GM19438 (cell line): ENCODE measurements at regions not wholly inside any gene's neighbourhood (a gene's known extent, or its start where the extent isn't known, plus 50 kb on each side); places are given as distances from the start of the nearest gene placed in this dataset.

Experiments
- ATAC-seq: cut with Tn5 transposase; IDR thresholded peaks from one replicate; pipeline ENCODE4 v1.9.1; 2021; ENCODE audit warnings: low read depth; ENCODE audit not compliant: unreplicated experiment

DNA sequence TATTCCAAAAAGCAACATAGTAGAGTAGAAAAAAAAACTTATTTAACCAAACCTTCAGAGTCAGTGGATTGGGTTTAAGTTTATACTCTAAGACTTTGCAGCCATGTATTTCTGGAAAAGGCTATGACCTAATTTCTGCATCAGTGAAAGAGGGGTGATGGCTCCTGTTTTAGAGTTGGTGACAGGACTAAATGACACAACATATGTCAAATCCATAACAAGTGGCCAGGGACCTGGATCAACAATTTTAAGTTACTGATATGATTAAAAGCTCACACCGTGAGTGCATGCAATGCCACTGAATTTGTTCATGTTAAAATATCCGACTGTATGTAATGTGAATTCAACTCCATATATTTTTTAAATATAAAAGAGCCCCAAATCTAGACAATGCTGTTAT lies 390.6 kb downstream of the TNS3 start:
- ATAC-seq, result no peak

DNA sequence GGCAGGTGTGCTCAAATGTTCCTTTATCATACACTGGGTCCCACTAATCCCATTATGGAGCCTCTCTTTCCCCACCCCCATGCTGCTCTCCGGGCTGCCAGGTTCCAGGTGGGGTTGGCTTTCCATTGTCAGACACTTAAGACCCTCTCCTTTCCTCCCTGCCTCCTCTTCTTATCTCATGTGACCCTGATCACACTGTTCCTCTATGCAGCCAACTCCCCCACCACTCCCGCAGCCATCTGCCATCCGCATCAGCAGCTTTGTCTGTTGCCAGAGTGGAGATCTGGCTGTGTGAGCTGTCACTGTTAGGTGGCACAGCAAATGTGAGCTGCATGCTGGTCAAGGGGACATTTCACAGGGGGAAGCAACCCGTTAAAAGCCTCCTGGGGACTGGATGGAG lies 391.4 kb downstream of the TNS3 start:
- ATAC-seq, result no peak

DNA sequence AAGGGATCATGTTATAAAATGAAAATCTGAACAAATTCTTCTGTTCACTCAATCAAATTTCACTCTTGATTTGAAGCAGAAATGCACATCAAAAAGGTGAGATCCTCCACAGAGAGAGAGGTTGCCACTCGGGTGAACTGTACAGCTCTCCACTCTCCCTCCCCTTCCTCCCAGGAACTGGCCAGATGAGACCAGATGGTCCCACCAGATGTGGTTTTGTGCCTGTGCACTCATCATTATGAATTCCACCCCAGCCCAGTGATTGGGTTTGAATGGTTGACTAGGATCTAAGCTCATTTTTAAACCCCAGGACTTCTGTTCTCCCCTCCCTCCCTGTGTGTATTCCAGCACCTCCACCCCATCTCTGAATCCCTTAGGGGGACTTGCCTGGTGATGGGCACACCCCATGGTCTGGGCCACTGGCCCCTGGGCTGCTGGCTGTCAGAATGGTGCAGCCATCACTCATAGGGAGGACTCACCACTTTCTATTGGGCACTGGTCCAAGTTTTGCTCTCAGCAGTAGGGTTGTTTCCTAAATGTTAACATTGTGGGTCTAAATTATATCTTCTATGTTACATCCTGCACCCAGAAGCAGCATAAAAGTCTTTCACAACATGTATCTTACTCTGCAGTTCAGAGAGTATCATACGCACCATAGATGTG lies 393.1 kb downstream of the TNS3 start:
- no peak for ATAC-seq

DNA sequence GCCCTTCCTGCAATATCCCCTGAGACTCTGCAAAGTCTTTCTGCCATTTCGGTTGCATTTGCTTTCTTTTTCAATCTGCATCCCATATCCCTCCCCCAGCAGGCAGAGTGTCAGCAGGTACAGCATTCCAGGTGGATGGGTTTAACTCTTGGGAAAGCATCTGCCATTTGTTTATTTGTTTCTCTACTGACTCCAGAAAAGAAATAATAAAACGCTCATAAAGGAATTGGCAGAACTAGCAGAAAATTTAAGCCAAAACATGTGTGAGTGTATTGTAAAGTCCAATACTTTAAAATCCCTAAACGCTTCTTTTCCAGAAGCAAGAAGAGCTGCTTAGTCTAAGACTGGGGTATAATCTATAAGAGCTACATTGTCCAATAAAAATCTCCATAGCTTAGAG lies 393.8 kb downstream of the TNS3 start:
- ATAC-seq, result no peak

DNA sequence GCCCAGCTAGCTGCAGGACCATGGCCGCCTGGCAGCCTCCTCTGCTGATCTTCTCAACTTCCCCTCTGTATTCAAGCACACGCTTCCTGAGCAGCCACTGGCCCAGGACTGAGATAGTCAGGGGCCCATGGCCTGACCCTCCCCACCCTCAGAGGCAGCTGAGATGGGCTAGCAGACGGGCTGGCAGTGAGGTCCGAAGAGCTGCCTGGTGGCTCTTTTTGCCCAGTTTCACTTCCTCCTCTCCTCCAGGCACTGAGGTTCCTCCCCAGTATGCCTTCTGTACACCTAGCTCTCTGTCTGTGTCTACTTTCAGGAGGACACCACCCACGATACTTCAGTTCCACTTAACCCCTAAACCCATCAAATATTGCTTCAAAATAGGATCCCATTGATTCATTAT lies 395.6 kb downstream of the TNS3 start:
- peak; percentile 89 for ATAC-seq

DNA sequence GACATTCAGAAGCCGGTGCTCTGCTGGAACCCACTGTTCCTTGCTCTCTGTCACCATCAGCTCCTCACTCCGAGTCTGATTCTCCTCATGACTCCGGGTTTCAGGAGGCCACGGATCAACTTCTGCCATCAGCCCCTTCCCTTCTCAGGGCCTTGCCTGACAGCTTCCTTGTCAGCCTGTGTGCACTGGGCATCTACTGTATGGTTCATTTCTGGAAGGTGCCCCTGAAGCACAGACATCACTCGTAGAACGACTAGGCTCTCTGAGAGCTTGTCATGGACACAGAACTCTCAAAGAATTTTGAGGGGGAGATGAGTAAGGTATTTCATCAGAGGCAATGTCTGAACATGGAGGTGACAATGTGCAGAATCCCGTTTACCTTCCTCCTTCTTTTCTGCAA lies 396.1 kb downstream of the TNS3 start:
- ATAC-seq, result peak; percentile 1

DNA sequence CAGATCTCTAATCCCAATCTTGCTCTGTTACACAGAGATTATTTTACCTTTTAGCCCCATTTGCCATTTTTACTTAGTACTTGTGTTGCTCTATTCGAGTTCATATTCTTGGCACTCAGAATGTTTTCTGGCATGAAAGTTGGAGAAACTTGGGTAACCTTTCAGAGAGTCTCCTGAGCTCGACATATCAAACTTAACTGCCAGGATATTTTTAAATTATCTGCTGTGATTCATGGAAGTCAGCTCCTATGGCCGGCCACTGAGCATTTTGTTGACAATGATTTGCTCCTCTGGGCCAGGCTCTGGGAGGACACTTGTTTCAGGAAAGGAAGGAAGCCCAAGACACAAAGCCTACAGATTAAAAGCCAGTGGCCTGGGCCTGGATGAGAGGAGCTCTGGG lies 396.7 kb downstream of the TNS3 start:
- ATAC-seq, result no peak

DNA sequence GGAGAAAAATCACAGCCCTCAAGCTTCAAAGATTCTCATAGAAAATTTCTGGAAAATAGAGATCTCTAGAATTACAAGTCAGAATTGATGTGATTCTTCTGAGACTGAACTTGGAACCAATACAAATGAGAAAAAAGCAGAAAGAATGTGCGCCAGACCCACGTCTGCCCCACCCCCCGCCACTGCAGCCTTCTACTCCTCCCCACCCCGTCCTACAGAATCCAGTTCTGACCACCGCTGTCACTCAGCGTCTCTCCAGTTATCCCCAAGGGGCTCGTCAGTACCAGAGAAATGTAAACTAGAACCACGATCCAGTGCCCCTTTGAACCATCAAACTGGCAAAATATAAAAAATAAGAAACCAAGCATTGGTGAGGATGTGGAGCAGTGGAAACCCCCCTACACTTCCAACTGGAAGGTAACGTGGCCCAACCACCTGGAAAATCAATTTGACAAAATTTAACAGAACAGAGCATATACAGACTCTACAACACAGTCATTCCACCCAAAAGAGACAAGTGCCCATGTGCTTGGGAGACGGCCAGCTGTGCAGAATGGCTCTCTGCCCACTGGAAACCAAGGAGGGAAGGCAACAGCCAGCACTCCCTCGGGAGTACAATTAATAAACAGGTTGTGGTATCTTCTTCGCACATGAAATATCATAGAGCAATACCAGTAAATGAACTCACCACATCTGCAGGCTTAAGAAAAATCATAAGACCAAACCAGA lies 397.9 kb downstream of the TNS3 start:
- no peak for ATAC-seq

DNA sequence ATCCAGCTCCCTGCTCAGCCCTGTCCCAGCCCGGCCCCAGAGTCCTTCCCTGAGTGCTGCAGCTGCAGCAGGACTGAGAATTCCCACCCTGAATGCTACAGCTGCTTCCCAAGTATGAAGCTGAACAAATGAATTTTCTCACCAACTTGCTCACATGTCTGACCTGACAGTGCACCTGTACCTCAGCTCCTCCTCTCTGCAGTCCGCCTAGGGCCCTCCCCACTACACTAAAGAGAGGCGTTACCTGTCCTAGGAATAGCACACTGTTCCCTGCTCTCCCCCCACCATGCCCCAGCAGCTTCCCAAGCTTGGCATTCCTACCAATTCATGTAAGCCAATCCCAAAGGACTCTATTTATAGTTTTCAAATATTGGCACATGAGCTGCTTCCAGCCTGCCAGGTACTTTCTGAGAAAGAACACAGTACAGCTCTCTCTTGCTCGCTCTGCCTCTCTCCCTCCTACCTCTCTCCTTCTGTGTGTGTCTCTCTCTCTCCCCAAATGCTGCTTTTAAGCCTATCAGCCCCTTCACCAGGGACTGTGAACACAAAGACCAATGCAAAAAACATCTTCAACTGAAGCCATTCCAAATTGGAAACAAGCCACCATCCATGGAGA lies 400.1 kb downstream of the TNS3 start:
- no peak for ATAC-seq

DNA sequence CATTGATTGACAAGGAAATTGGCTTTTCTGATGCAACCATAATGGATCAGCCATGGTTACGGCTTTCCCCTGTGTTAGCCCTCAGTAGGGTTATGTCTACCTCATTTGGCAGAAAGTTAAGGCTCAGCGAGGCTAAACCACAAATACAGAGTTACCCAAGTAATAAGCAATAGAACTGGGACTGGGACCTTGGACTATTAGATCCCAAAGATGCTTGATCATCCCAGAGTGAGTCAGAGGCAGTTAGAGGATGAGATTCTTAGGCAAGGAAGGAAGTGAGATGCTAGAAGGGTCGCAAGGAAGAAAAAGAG lies 401.4 kb downstream of the TNS3 start:
- no peak for ATAC-seq

DNA sequence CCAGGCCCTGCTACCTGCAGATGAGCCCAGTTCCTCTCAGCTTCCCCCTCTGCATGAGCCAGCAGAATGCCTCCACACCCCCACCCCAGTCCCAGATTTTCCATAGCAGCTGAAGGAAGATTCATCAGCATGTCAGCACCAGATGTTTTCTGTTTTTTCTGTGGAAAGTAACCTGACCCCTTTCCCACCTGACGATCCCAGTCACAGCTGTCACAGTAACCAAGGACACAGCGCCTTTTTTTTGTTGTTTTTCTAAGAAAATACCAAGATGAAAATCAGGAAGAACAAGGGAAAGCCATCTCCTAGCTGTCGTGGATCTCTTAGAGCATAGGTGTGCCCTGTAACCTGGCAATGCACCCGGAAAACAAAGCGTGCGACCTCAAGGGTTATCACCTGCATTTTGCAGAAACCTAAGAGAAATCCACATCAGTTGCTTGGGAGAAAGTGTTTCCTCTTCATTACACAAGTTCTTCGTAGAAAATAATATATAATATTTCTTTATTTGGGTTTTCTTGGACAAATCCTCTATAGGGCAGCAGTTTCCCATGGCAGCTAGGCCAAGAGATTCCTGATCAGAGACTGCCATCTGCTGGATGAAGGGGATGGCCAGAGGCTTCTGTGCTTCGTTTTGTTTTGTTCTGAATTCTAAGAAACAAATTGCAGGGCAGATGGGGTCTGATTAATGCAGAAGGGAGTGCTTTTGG lies 401.9 kb downstream of the TNS3 start:
- peak; percentile 68 for ATAC-seq

DNA sequence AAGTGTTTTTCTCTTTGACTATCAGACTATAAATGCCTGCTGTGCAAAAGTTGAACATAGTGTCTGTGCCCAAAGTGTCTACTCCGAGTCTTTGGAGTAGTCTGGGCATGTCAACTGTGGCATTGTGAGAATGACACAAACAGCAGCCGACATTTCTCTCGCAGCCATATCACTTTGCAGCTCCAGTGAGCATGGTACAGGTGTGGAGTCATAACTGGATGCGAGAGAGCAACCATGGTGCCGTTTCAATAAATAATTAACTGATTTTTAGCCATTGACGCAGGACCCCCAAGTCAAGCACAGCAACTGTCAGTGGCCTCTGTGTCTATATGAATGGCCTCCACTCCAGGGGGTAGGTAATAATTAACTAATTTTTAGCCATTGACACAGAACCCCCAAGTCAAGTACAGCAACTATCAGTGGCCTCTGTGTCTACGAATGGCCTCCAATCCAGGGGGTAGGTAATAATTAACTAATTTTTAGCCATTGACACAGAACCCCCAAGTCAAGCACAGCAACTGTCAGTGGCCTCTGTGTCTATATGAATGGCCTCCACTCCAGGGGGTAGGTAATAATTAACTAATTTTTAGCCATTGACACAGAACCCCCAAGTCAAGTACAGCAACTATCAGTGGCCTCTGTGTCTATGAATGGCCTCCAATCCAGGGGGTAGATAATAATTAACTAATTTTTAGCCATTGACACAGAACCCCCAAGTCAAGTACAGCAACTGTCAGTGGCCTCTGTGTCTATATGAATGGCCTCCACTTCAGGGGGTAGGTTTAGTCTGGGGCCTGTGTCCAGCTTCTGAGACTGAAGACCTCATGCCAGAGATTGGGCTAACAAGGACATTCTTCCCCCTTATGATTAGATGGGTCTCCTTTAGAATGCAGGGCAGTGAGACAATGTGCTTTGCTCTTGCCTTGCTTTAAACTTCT lies 409.0 kb downstream of the TNS3 start:
- ATAC-seq, result peak; percentile 93

DNA sequence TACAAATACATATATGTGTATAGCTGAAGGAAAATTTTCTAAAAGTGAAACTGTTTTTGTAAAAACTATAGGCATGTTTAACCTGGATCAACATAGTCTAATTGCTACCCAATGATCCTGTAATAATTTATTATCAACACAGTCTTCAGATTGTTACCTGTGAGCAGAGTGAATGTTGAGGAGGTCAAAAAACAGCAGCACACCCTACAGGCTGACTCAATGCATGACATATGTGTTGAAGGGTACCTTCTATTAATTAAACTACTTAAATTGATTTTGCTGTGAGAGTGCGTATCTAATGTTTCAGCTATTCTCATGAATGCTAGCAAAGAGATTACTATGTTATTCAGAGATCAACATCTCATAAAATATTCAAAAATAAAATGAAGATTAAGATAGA lies 411.4 kb downstream of the TNS3 start:
- ATAC-seq, result no peak

DNA sequence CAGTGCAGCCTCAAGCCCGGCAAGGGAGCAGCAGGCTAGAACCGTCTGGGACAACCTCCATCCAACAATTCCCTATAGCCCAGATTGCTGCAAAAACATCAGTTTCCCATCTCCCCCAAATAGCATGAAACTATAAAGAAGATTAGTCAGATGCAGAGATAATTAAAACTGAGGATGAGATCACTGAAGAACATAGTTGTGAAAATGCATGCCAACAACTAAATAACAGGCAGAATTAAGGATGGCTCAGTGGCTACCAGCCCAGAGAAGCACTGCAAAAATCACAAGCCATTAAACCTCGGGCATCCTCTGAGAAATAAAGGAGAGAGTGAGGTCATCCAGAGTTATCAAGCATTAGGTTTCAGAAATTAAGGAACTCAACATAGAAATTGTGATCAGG lies 427.1 kb downstream of the TNS3 start:
- no peak for ATAC-seq

DNA sequence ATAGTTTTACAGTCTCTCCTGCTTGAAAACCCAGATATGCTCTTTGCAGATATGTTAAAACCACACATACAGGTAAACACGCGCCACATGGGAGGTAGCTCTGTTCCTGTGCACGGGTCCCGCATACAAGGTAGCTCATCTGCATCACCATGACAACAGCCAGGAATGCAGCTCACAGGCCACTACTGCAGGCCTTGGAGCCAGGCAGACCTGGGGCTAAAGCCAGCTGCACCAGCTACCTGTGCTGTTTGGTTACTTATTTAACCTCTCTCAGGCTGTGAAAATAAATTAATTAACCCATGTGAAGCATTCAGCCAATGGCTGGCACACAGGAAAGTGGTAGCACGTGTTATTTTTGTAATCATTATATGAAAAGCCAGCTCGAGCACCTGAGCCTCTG lies 428.3 kb downstream of the TNS3 start:
- ATAC-seq, result no peak

DNA sequence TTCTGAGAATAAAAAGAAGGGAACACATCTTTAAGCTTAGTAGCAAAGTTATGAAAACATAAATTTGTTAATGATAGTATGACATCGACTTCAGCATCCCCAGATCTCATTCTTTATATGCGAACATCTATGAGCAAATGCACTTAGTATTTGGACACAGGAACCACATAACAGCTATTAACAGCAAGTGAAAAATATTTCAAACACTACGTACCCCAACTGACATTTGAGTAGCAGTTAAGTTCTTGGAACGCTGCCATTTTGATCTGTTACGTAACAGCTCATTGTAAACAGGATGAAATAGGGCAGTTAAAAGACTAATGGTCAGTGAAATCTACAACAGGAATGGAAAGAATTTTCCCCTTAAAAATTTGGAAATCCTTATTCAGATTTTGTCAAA lies 428.9 kb downstream of the TNS3 start:
- no peak for ATAC-seq

DNA sequence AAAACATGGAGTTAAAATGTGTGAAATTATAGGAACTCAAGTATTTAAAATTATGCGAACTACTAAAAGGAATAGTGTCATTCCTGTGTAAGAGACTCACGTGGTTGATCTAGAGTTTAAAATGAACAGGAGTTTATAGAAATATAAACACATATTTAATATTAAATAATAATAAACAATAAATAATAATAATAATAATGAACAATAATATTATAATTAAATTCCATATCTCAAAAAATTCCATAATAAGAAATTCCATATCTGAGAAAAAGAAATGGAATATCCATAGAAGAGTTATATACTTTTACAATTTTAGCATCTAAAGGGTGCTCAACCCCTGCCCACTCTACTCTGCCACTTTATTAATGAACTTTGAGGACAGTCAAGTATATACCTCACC lies 429.6 kb downstream of the TNS3 start:
- no peak for ATAC-seq

DNA sequence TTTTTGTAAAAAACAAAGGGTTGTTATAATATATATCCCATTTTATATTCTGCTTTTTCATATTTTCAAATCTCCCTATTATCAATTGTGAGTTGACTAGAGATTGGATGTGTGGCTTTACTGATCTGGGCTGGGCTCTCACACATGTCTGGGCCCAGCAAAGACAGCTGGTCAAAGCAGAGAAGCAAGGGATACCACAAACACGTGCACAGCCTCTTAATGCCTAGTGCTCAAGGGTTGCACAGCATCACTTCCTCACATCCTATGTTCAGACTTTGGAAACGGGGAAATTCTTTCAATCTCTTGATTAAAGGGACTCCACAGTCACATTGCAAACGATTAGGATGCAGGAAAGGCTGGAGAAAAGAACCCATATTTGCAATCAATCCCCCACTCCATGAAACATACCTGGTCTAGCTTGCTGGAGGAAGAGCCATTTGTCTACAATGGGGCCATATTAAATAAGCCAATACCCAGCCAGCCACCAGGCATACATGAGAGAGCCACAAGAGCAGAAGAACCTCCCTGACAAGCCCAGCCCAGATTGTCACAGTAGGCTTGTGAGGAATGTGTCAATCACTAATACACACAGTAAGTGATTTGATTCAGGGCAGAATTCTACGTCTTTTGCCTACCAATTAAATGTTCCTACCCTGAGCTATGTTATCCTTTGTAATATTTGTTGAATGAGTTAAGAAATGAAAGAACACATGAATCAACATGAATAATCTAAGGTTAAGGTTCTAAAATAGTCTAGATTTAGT lies 431.2 kb downstream of the TNS3 start:
- no peak for ATAC-seq

DNA sequence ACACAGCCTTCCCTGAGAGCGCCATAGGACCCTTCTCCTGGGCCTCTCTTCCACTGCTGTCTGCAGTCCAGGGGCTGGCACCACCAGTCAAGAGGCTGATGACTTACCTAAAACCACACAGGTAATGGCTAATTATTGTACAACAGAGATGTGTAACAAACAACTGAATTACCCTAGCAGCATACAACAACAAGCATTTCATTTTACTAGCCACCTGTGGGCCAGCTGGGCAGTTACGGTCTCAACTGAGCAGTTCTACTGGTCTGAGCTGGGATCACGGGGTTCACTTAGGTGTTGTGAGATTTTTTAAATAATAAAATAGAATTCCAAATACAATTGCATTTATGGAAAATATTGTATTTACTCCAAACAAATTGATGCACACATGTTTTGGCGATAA lies 431.9 kb downstream of the TNS3 start:
- peak; percentile 20 for ATAC-seq
